ENCODE measurements at regions not wholly inside any gene's neighbourhood (a gene's known extent, or its start where the extent isn't known, plus 50 kb on each side); places are given as distances from the start of the nearest gene placed in this dataset.

GRCh38 chr7:41006306-41006995 lies 696.4 kb downstream of the INHBA start:
- WGBS (ENCODE audit: insufficient coverage, low coverage, low lambda C conversion rate, missing lambda C conversion rate), result 18% methylated on average over 2 of the region's 2 CpGs
- Histone ChIP-seq H3K4me1 (peaks cover 0 to 17% (median 5%) of the 10 kb centered on the region in 4 donors), H3K9me3 (no peaks in the 10 kb centered on the region), H3K36me3 (no peaks in the 10 kb centered on the region), H3K27me3 (no peaks in the 10 kb centered on the region), H3K4me3 (no peak overlapping the region), H3K27ac (no peak overlapping the region)
- intact Hi-C loops (cut with DNase I), result no loop called here
- no peak for TF ChIP-seq POLR2A (IDR thresholded peaks at IDR 0.05)
- no peak for TF ChIP-seq CTCF (IDR thresholded peaks at IDR 0.05)
- no peak for DNase-seq
- peak in 3 of 4 donors; percentile 50 to 69 (median 57) for ATAC-seq

DNA sequence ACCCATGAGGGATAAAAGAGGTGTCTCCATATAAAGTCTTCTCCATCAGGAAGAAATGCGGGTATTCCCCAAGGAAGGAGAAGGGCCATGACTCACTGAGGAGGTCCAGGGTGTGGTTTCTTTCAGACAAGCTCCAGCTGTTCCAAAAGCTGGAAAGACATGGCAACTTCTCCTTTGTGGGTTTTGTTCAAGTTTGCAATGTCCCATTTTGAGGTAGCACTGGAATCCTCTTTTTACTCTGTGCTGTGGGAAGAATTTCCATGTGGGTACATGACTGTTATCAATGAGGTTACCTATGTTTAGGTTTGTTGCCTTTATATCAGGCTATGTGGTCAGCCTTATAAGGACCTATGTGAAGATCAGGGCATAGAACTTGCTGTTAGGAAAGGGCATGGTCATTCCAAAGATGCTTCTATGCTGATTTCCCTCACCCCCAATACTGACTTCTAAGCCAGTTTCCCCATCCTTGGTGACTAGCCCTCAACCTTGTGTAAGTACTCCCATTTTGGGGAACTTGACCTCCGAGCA lies 697.5 kb downstream of the INHBA start:
- no peak overlapping the region for H3K4me3 ChIP-seq
- 62% methylated on average over 2 of the region's 2 CpGs for WGBS (ENCODE audit: insufficient coverage, low coverage, low lambda C conversion rate, missing lambda C conversion rate)
- no peak for ATAC-seq
- no peak for DNase-seq
- no peaks in the 10 kb centered on the region for H3K36me3 ChIP-seq
- no peaks in the 10 kb centered on the region for H3K9me3 ChIP-seq
- intact Hi-C loops (cut with DNase I), result no loop called here
- TF ChIP-seq CTCF (IDR thresholded peaks at IDR 0.05), result no peak
- no peak for TF ChIP-seq POLR2A (IDR thresholded peaks at IDR 0.05)
- H3K4me1 ChIP-seq, result peaks cover 0 to 17% (median 5%) of the 10 kb centered on the region in 4 donors
- no peak overlapping the region for H3K27ac ChIP-seq
- no peaks in the 10 kb centered on the region for H3K27me3 ChIP-seq

DNA sequence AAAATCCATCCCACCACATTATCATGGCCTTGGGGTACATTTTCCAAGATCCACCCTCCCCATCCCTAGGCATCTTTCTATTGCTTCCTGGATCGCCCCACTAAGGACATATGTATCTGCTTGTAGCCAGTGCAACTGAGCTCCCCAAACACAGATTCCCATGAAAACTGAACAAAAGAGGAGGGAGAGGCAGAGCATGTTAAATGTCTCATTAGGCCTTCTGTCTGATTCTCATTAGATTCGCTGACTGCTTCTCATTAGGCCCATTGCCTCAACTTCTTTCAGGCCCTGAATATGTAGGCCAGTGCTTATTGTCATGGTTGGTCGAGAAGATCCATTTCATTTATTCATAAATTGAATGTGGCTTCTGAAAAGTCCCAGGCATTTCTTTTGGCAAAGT lies 698.9 kb downstream of the INHBA start:
- WGBS (ENCODE audit: insufficient coverage, low coverage, low lambda C conversion rate, missing lambda C conversion rate), result 89% methylated on average over 2 of the region's 3 CpGs
- intact Hi-C loops (cut with DNase I), result no loop called here
- TF ChIP-seq POLR2A (IDR thresholded peaks at IDR 0.05) (no peak), CTCF (IDR thresholded peaks at IDR 0.05) (no peak)
- no peaks in the 10 kb centered on the region for H3K36me3 ChIP-seq
- DNase-seq (no peak), ATAC-seq (no peak)
- H3K27ac ChIP-seq, result no peak overlapping the region
- H3K9me3 ChIP-seq, result no peaks in the 10 kb centered on the region
- peaks cover 0 to 17% (median 5%) of the 10 kb centered on the region in 4 donors for H3K4me1 ChIP-seq
- H3K27me3 ChIP-seq, result no peaks in the 10 kb centered on the region
- no peak overlapping the region for H3K4me3 ChIP-seq

DNA sequence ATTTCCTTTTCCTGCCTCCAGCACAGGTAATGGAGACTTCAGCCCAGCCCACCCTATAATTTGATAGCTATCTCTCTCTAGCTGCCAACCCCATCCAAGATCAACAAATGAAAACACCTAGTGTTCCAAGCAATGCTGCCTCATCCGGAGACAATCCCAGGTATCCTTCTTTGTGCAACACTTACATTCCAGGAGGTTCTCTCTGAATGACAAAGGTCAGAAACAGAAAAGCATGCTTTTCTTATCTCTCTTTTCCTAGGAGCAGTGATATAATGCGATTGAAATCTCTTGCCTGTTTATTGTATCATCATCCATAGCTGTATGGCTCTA lies 699.3 kb downstream of the INHBA start:
- Histone ChIP-seq H3K9me3 (no peaks in the 10 kb centered on the region), H3K27ac (no peak overlapping the region), H3K27me3 (no peaks in the 10 kb centered on the region), H3K4me3 (no peak overlapping the region), H3K36me3 (no peaks in the 10 kb centered on the region), H3K4me1 (peaks cover 0 to 17% (median 5%) of the 10 kb centered on the region in 4 donors)
- 44% methylated on average over 2 of the region's 2 CpGs for WGBS (ENCODE audit: insufficient coverage, low coverage, low lambda C conversion rate, missing lambda C conversion rate)
- intact Hi-C loops (cut with DNase I), result no loop called here
- ATAC-seq (no peak), DNase-seq (no peak)
- TF ChIP-seq CTCF (IDR thresholded peaks at IDR 0.05) (no peak), POLR2A (IDR thresholded peaks at IDR 0.05) (no peak)

All from right lobe of liver (tissue), 6 donors.